HepG2 (cell line): ENCODE measurements at regions not wholly inside any gene's neighbourhood (a gene's known extent, or its start where the extent isn't known, plus 50 kb on each side); places are given as distances from the start of the nearest gene placed in this dataset.

Source experiments
- ATAC-seq: fragments of 200-7000 bp; cut with Tn5 transposase; 3 replicates; pipeline ENCODE4 v1.9.1; 2020; ENCODE audit warnings: mild to moderate bottlenecking, moderate library complexity
- BruUV-seq: library from RNA; stranded (reverse); fragments of 400-500 nt; replicated peaks from 2 replicates; lab custom pipeline; 2021; lab: Mats Ljungman, UMichigan
- CTCF ChIA-PET: fragments of 300-600 bp; formaldehyde crosslinking; extraction: SDS; loops from one replicate; lab custom pipeline; 2021; ENCODE audit warnings: low total read pairs, inconsistent platforms, low intra/inter-chr PET ratio; lab: Yijun Ruan, JAX
- POLR2A ChIA-PET: fragments of 350-600 bp; sonication (Branson Sonifier 250); formaldehyde crosslinking; loops from one replicate; lab custom pipeline; 2020; ENCODE audit warnings: antibody characterized with exemption, inconsistent platforms; lab: Yijun Ruan, JAX
- DNase-seq: peaks from one replicate; pipeline ENCODE4 v3.0.0-alpha.2; 2015; ENCODE audit warnings: low spot score
- FAIRE-seq: peaks from 3 replicates; lab custom pipeline; 2011; peaks lifted over from hg19 to GRCh38; lab: Jason Lieb, UNC
- H2AFZ ChIP-seq: one replicate; pipeline ENCODE4 v1.6.1; 2011; ENCODE audit warnings: low read length, inconsistent platforms
- H3K27ac ChIP-seq: fragments of 300-600 bp; 3 replicates; pipeline ENCODE4 v1.8.0; 2011; ENCODE audit warnings: mixed run types, mild to moderate bottlenecking, mixed read lengths, low read length, inconsistent platforms; ENCODE audit not compliant: insufficient read depth; ENCODE audit errors: extremely low read length
- H3K27me3 ChIP-seq, 2 experiments: fragments of 200-600 bp in 1 of 2; 2 replicates in 1 of 2; 3 replicates in 1 of 2; pipeline versions ENCODE4 v1.6.0 to v1.8.0; 2011; ENCODE audit warnings: low read length in 2 of 2, mild to moderate bottlenecking in 2 of 2, moderate library complexity in 2 of 2, inconsistent platforms in 1 of 2; ENCODE audit not compliant: insufficient read depth in 2 of 2, control insufficient read depth in 1 of 2
- H3K36me3 ChIP-seq, 2 experiments: fragments of 200-600 bp in 1 of 2; replicated peaks in 1 of 2; 2 replicates in 1 of 2; 3 replicates in 1 of 2; pipeline versions ENCODE4 v1.5.1 to v1.8.0; 2011; ENCODE audit warnings: low read length in 2 of 2, inconsistent platforms in 1 of 2; ENCODE audit not compliant: insufficient read depth in 2 of 2, control insufficient read depth in 1 of 2
- H3K4me1 ChIP-seq: 2 replicates; pipeline ENCODE4 v1.5.1; 2012; ENCODE audit warnings: low read length, inconsistent platforms; ENCODE audit not compliant: insufficient read depth
- H3K4me2 ChIP-seq: 2 replicates; pipeline ENCODE4 v1.6.0; 2011; ENCODE audit warnings: low read depth, low read length, inconsistent platforms
- H3K4me3 ChIP-seq, 3 experiments: fragments of 200-600 bp in 1 of 3; sonication (generic), shearing (Covaris generic) in 1 of 3; replicated peaks in 1 of 3; 2 replicates each; pipeline ENCODE4 v1.5.1; 2011 to 2016; ENCODE audit warnings: low read length in 3 of 3, inconsistent platforms in 2 of 3, low read depth in 2 of 3, mild to moderate bottlenecking in 2 of 3, control low read depth in 1 of 3, mixed read lengths in 1 of 3; ENCODE audit not compliant: insufficient read depth in 1 of 3
- H3K79me2 ChIP-seq: one replicate; pipeline ENCODE4 v1.6.1; 2011; ENCODE audit warnings: low read length, inconsistent platforms; ENCODE audit not compliant: insufficient read depth
- H3K9ac ChIP-seq: 2 replicates; pipeline ENCODE4 v1.6.0; 2011; ENCODE audit warnings: mild to moderate bottlenecking, low read depth, low read length, inconsistent platforms; ENCODE audit not compliant: insufficient read depth
- H3K9me3 ChIP-seq: 2 replicates; pipeline ENCODE4 v1.5.1; 2012; ENCODE audit warnings: mild to moderate bottlenecking, low read length
- H4K20me1 ChIP-seq: 2 replicates; pipeline ENCODE4 v1.6.0; 2011; ENCODE audit warnings: inconsistent platforms, mild to moderate bottlenecking, low read length, moderate library complexity; ENCODE audit not compliant: insufficient read depth
- CTCF ChIP-seq: sonication (generic); formaldehyde crosslinking; IDR thresholded peaks from 2 replicates; pipeline ENCODE4 v1.5.0; 2020; ENCODE audit warnings: mild to moderate bottlenecking, missing genetic modification reagents, moderate library complexity
- MBD4 ChIP-seq: IDR thresholded peaks from 2 replicates; pipeline ENCODE4 v1.6.1; 2012; ENCODE audit warnings: low read length, inconsistent platforms, borderline replicate concordance
- MTA3 ChIP-seq: sonication (generic); formaldehyde crosslinking; IDR thresholded peaks from 2 replicates; pipeline ENCODE4 v1.4.0; 2020; ENCODE audit warnings: missing genetic modification reagents
- NCOA5 ChIP-seq: sonication (generic); formaldehyde crosslinking; IDR thresholded peaks from 2 replicates; pipeline ENCODE4 v1.4.0; 2020; ENCODE audit warnings: missing genetic modification reagents
- STAT6 ChIP-seq: sonication (generic); formaldehyde crosslinking; IDR thresholded peaks from 2 replicates; pipeline ENCODE4 v1.4.0; 2020; ENCODE audit warnings: missing genetic modification reagents, mild to moderate bottlenecking, borderline replicate concordance
- THAP7 ChIP-seq: sonication (generic); formaldehyde crosslinking; IDR thresholded peaks from 2 replicates; pipeline ENCODE4 v1.8.1; 2023; ENCODE audit warnings: mild to moderate bottlenecking, missing genetic modification reagents
- ZEB1 ChIP-seq: IDR thresholded peaks from 2 replicates; pipeline ENCODE4 v1.6.1; 2012; ENCODE audit warnings: mild to moderate bottlenecking, low read depth, inconsistent platforms; ENCODE audit not compliant: insufficient replicate concordance
- ZNF264 ChIP-seq: sonication (generic); formaldehyde crosslinking; IDR thresholded peaks from 2 replicates; pipeline ENCODE4 v1.4.0; 2020; ENCODE audit warnings: missing genetic modification reagents
- ZNF318 ChIP-seq: sonication (generic); formaldehyde crosslinking; IDR thresholded peaks from 2 replicates; pipeline ENCODE4 v1.4.0; 2020; ENCODE audit warnings: mild to moderate bottlenecking, missing genetic modification reagents
- ZNF496 ChIP-seq: sonication (generic); formaldehyde crosslinking; IDR thresholded peaks from 2 replicates; pipeline ENCODE4 v1.8.1; 2023; ENCODE audit warnings: mild to moderate bottlenecking, moderate library complexity, missing genetic modification reagents; ENCODE audit not compliant: insufficient replicate concordance
- ZNF576 ChIP-seq: sonication (generic); formaldehyde crosslinking; IDR thresholded peaks from 2 replicates; pipeline ENCODE4 v1.4.0; 2020; ENCODE audit warnings: mild to moderate bottlenecking, missing genetic modification reagents
- WGBS: methylation state at CpG from one replicate; pipeline ENCODE4 v1.1.6; 2017; ENCODE audit warnings: low lambda C conversion rate; 5-methylcytosine and 5-hydroxymethylcytosine counted together
- in situ Hi-C: cut with HindIII; loops from 2 replicates; pipeline ENCODE4 v1.10.0; 2017; ENCODE audit warnings: low pct_unique_long_range_greater_than_20kb; ENCODE audit not compliant: extremely low pct_ligation_motif_present
- intact Hi-C: fragments of 100-400 bp; cut with micrococcal nuclease; formaldehyde crosslinking; loops from one replicate; pipeline ENCODE4 v1.10.0; 2022; ENCODE audit not compliant: unreplicated experiment

GRCh38 chr18:68574311-68574710 lies 140.6 kb downstream of the TMX3 start:
- 33% methylated on average over 5 of the region's 5 CpGs for WGBS
- no peaks in the 10 kb centered on the region for H3K27me3 ChIP-seq
- H3K79me2 ChIP-seq: no peaks in the 10 kb centered on the region
- BruUV-seq: no TSS peak
- H3K4me3 ChIP-seq: no peak overlapping the region
- no peak overlapping the region for H2AFZ ChIP-seq
- in situ Hi-C loops (no loop called here), intact Hi-C loops (no loop called here)
- DNase-seq (no peak), ATAC-seq (no peak), FAIRE-seq (no peak)
- H3K36me3 ChIP-seq: no peaks in the 10 kb centered on the region
- no peak overlapping the region for H3K27ac ChIP-seq
- CTCF ChIA-PET: no interaction called here
- no peaks in the 10 kb centered on the region for H4K20me1 ChIP-seq
- H3K9me3 ChIP-seq: no peaks in the 10 kb centered on the region
- H3K4me1 ChIP-seq: no peaks in the 10 kb centered on the region
- no peak overlapping the region for H3K4me2 ChIP-seq
- POLR2A ChIA-PET: no interaction called here
- H3K9ac ChIP-seq: no peak overlapping the region
- no peak for TF ChIP-seq ZNF264 (CRISPR knock-in tag)
- no peak for TF ChIP-seq CTCF (CRISPR knock-in tag)
- TF ChIP-seq ZEB1: no peak
- TF ChIP-seq MBD4: no peak
- TF ChIP-seq NCOA5: no peak
- TF ChIP-seq ZNF576: no peak
- no peak for TF ChIP-seq THAP7 (CRISPR knock-in tag)
- TF ChIP-seq ZNF318 (CRISPR knock-in tag): no peak
- TF ChIP-seq MTA3 (CRISPR knock-in tag): no peak
- no peak for TF ChIP-seq STAT6 (CRISPR knock-in tag)
- TF ChIP-seq ZNF496 (CRISPR knock-in tag): no peak
